Fibroblast of villous mesenchyme (primary cell): ENCODE measurements at regions not wholly inside any gene's neighbourhood (a gene's known extent, or its start where the extent isn't known, plus 50 kb on each side); places are given as distances from the start of the nearest gene placed in this dataset.
A peak's percentile ranks its signal among the peaks of the same experiment; 100 is the strongest.

ENCODE experiments used
- DNase-seq: peaks from one replicate; pipeline ENCODE4 v3.0.0-alpha.2; 2010; ENCODE audit warnings: low read depth
- H3K4me3 ChIP-seq: 2 replicates; pipeline ENCODE4 v1.5.1; 2011; ENCODE audit warnings: low read depth, mild to moderate bottlenecking, low read length
- TF ChIP-seq, protein P1 (sequence below): IDR thresholded peaks from 2 replicates; pipeline ENCODE4 v1.5.1; 2012; ENCODE audit warnings: low read depth, mild to moderate bottlenecking, low read length; ENCODE audit not compliant: insufficient read depth

DNA sequence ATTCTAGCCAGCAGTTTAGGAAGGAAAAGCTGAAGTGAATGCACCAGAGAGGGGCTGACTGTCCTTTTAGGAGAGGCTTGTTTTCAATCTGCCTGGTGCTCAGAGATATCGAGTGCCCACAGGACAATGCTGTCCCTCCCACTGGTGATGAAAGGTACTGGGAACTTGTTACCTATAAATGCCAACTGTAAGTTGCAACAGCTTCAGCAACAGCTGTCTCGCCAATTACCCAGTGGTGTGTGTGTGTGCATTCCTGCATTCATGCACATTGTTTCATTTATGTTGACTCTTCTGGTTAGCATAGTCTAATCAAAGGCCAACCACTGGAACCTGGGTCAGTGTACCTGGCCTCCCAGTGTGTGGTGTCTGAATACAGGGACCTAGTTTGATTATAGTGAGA lies 161.1 kb downstream of the CSNK1G3 start:
- TF ChIP-seq, protein P1, sequence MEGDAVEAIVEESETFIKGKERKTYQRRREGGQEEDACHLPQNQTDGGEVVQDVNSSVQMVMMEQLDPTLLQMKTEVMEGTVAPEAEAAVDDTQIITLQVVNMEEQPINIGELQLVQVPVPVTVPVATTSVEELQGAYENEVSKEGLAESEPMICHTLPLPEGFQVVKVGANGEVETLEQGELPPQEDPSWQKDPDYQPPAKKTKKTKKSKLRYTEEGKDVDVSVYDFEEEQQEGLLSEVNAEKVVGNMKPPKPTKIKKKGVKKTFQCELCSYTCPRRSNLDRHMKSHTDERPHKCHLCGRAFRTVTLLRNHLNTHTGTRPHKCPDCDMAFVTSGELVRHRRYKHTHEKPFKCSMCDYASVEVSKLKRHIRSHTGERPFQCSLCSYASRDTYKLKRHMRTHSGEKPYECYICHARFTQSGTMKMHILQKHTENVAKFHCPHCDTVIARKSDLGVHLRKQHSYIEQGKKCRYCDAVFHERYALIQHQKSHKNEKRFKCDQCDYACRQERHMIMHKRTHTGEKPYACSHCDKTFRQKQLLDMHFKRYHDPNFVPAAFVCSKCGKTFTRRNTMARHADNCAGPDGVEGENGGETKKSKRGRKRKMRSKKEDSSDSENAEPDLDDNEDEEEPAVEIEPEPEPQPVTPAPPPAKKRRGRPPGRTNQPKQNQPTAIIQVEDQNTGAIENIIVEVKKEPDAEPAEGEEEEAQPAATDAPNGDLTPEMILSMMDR: no peak
- no peak overlapping the region for H3K4me3 ChIP-seq
- DNase-seq: no peak

DNA sequence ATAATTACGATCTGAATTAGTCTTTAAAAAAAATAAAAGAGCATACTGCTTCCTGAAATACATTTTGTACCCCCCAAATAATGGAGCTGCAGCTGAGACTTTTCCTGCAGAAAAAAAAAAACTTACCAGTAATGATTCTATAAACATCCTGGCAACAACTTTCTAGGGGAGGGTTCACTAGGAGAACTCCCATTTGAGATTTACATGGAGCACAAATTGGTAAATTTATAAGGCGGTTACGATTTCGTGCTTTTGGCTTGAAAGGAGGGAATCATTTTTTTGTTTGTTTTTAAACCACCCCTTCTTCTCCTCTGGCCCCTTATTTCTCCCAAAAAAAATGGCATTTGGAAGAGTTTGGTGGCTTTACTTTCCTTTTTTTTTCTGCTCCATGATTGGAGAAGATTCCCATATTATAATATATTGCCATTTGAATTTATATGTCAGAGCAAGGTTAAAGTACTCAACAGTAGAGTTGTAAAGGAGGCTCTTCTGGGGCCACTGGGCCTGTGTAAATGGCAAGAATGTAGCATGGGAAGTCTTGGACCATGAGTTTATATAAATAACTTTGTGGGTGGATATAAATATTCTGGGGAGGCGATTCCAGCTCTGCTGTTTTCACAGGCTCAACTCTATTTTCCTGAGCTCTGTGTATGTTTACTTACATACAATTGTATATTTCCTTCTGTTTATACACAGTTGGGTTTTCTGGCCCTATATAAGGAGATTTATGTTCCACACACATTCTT lies 159.9 kb downstream of the CSNK1G3 start:
- DNase-seq: no peak
- H3K4me3 ChIP-seq: no peak overlapping the region
- TF ChIP-seq, protein P1: no peak

- DNase-seq: peak; percentile 54
- H3K4me3 ChIP-seq: no peak overlapping the region
- TF ChIP-seq, protein P1: peak; percentile 81
These were observed 159.1 kb downstream of the CSNK1G3 start for GRCh38 chr5:123671042-123671441.
